Heart left ventricle (tissue), 16 donors: ENCODE measurements at regions not wholly inside any gene's neighbourhood (a gene's known extent, or its start where the extent isn't known, plus 50 kb on each side); places are given as distances from the start of the nearest gene placed in this dataset.

ENCODE experiments used
- ATAC-seq, 4 donors: fragments of 200-7000 bp; cut with Tn5 transposase; one replicate each; pipeline ENCODE4 v1.9.1; 2020 to 2022; ENCODE audit warnings: moderate library complexity in 4 of 4, mild to moderate bottlenecking in 3 of 4, moderate number of reproducible peaks in 1 of 4
- DNase-seq, 5 donors: peaks; one replicate each; pipeline ENCODE4 v3.0.0-alpha.2; 2020
- H3K27ac ChIP-seq, 12 donors: fragments of 200-600 bp; sonication (generic) in 4 of 12; one replicate each; pipeline versions ENCODE4 v1.5.0 to v1.8.0; 2016 to 2022; ENCODE audit warnings: mild to moderate bottlenecking in 2 of 12
- H3K27me3 ChIP-seq, 9 donors: fragments of 200-600 bp; sonication (generic) in 2 of 9; one replicate each; pipeline versions ENCODE4 v1.5.1 to v1.8.0; 2016 to 2022; ENCODE audit warnings: mild to moderate bottlenecking in 3 of 9
- H3K36me3 ChIP-seq, 9 donors: fragments of 200-600 bp; sonication (generic) in 2 of 9; one replicate each; pipeline versions ENCODE4 v1.5.0 to v1.8.0; 2018 to 2022; ENCODE audit warnings: mild to moderate bottlenecking in 2 of 9
- H3K4me1 ChIP-seq, 12 donors: fragments of 200-600 bp; sonication (generic) in 4 of 12; one replicate each; pipeline versions ENCODE4 v1.5.0 to v1.8.0; 2016 to 2022; ENCODE audit warnings: mild to moderate bottlenecking in 3 of 12
- H3K4me3 ChIP-seq, 12 donors: fragments of 200-600 bp; sonication (generic) in 4 of 12; one replicate each; pipeline versions ENCODE4 v1.5.0 to v1.8.0; 2017 to 2022; ENCODE audit warnings: mild to moderate bottlenecking in 9 of 12, moderate library complexity in 4 of 12
- H3K9me3 ChIP-seq, 12 donors: fragments of 200-600 bp; sonication (generic) in 4 of 12; one replicate each; pipeline versions ENCODE4 v1.5.0 to v1.8.0; 2016 to 2022; ENCODE audit warnings: mild to moderate bottlenecking in 1 of 12
- POLR2A ChIP-seq, 2 donors: fragments of 450-650 bp; IDR thresholded peaks; one replicate each; pipeline ENCODE4 v1.6.1; 2017; ENCODE audit warnings: antibody characterized with exemption in 2 of 2, mild to moderate bottlenecking in 2 of 2, moderate library complexity in 2 of 2
- WGBS, 4 donors: extraction: QIAGEN DNeasy Blood & Tissue Kit in 2 of 4; methylation state at CpG; one replicate each; pipeline versions ENCODE4 v1.1.5 to v1.1.7; 2013 to 2018; 5-methylcytosine and 5-hydroxymethylcytosine counted together
- intact Hi-C, 10 donors: fragments of 100-400 bp; cut with DNase I; formaldehyde crosslinking; loops; one replicate each; pipeline versions ENCODE4 v1.11.1 to v1.14.2; 2022
- TF ChIP-seq, protein P1 (sequence below), 12 donors: fragments of 200-600 bp; sonication (generic) in 4 of 12; IDR thresholded peaks; one replicate each; pipeline versions ENCODE4 v1.5.0 to v1.8.0; 2018 to 2022; ENCODE audit warnings: antibody characterized with exemption in 12 of 12, mild to moderate bottlenecking in 5 of 12
- donor health status: ischemic (EF 13 %, LVEDD 7.1; RV severe dilation, severe dysfunction).
- donor health status: healthy with polysubstance abuse.
- donor health status: DM: no; HTN: yes; CAD: no.
- donor health status: DM: no; HTN: no; CAD: no.
- donor health status: ischemic (EF 25% LVEDD 6.9; RV normal size, moderate dysfunction).
- donor health status: ischemic (EF 25% LVEDD 5.7; RV mildly dilated, moderate dysfunction).
- donor health status: healthy.
- donor health status: DM: yes; HTN: yes; CAD: no.
- donor health status: ischemic (EF 35%, LVEDD 5.7; RV mildly dilated, moderate dysfunction).
- donor health status: nonischemic (EF 11% LVEDD 7.7; RV severe dilation, severe dysfunction).
- donor health status: DM: yes; HTN: yes; CAD: no.
- donor health status: PGD.
- donor health status: ischemic (EF 29% LVEDD 5.4; RV normal size, mild dysfunction).
- donor health status: nonischemic (EF 23%, LVEDD 6.1; RV moderate dilation, normal function).

DNA sequence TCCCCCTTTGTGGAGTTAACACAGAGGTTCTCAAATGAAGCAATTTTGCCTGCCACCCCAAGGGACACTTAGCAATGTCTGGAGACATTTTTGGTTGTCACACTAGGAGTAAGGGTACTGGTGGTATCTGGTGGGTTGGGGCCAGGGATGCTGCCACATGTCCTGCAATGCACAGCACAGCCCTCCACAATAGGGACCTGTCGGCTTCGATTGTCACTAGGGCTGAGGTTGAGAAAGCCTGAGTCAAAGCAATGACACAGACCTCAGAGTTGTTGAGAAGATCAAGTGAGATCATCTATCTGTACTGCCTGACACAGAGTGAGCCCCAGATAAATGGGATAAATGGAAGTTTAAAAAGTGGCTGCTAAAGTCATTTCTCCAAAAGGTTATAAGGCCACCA lies 249.2 kb upstream of the KLF4 start:
- peaks cover 0 to 44% (median 30%) of the 10 kb centered on the region in 12 donors for H3K4me1 ChIP-seq
- WGBS, 4 donors = 89 to 92% (median 91%) methylated on average over 2 of the region's 2 CpGs
- TF ChIP-seq POLR2A (IDR thresholded peaks at IDR 0.05) = no peak
- TF ChIP-seq, protein P1, sequence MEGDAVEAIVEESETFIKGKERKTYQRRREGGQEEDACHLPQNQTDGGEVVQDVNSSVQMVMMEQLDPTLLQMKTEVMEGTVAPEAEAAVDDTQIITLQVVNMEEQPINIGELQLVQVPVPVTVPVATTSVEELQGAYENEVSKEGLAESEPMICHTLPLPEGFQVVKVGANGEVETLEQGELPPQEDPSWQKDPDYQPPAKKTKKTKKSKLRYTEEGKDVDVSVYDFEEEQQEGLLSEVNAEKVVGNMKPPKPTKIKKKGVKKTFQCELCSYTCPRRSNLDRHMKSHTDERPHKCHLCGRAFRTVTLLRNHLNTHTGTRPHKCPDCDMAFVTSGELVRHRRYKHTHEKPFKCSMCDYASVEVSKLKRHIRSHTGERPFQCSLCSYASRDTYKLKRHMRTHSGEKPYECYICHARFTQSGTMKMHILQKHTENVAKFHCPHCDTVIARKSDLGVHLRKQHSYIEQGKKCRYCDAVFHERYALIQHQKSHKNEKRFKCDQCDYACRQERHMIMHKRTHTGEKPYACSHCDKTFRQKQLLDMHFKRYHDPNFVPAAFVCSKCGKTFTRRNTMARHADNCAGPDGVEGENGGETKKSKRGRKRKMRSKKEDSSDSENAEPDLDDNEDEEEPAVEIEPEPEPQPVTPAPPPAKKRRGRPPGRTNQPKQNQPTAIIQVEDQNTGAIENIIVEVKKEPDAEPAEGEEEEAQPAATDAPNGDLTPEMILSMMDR (IDR thresholded peaks at IDR 0.05) = no peak
- no peaks in the 10 kb centered on the region for H3K27me3 ChIP-seq
- no peaks in the 10 kb centered on the region for H3K36me3 ChIP-seq
- intact Hi-C loops = loop anchor here in 4 of 10 donors (10.0 kb wide), 3 partner anchors 54 to 254 kb away; partner anchors contain the start of gene KLF4 (in 3 of the 4)
- H3K9me3 ChIP-seq = no peaks in the 10 kb centered on the region
- H3K4me3 ChIP-seq = no peak overlapping the region
- H3K27ac ChIP-seq = peak overlapping the region in 11 of 12 donors; percentile 48 to 81 (median 67)
- DNase-seq (no peak), ATAC-seq (peak in 1 of 4 donors; percentile 25)

DNA sequence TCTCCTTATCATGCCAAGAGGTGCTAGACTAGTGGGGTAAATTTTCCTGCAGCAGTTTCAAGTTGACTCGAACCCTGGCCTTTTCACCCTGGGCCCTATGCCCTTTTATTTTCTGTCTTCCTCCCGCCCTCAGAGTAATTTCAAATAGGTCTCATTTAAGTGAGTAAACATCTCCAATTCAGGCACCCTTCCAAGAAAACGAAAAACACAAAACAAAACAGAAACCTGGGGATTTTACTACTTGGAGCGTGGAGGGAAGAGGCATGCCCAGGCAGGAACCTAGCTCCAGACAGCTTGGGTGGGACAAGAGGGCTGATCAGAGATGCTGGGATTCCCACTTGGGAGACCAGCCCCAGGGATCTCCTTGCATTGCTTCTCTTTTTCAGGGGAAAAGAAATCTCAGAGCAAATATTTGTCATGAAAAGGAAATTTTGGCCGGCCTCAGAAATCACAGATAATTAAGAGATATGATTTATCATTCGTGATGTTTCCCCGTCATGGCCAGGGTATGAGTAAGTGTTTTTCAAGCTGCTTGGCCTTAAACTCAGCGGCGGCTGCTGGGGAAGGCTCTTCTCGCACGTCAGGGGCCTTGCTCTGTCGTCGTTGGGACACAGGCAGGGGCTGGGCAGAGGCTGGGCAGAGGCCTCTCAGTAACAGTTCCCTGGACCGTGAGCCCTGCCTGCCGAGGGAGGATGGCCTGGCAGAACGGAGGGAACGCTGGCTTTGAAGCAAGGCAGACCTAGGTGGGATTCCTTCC lies 248.6 kb upstream of the KLF4 start:
- Histone ChIP-seq H3K36me3 (no peaks in the 10 kb centered on the region), H3K4me3 (no peak overlapping the region), H3K27me3 (no peaks in the 10 kb centered on the region), H3K9me3 (no peaks in the 10 kb centered on the region), H3K4me1 (peaks cover 0 to 50% (median 36%) of the 10 kb centered on the region in 12 donors), H3K27ac (peak overlapping the region in 11 of 12 donors; percentile 48 to 81 (median 67))
- DNase-seq (peak in 4 of 5 donors; percentile 52 to 79 (median 72)), ATAC-seq (peak in 3 of 4 donors; percentile 23 to 70 (median 41))
- TF ChIP-seq, protein P1 (IDR thresholded peaks at IDR 0.05) = no peak
- TF ChIP-seq POLR2A (IDR thresholded peaks at IDR 0.05) = no peak
- 48 to 66% (median 57%) methylated on average over 14 to 17 of the region's 17 CpGs for WGBS, 4 donors
- intact Hi-C loops = loop anchor here in 4 of 10 donors (10.0 kb wide), 3 partner anchors 53 to 253 kb away; partner anchors contain the start of gene KLF4 (in 3 of the 4)

DNA sequence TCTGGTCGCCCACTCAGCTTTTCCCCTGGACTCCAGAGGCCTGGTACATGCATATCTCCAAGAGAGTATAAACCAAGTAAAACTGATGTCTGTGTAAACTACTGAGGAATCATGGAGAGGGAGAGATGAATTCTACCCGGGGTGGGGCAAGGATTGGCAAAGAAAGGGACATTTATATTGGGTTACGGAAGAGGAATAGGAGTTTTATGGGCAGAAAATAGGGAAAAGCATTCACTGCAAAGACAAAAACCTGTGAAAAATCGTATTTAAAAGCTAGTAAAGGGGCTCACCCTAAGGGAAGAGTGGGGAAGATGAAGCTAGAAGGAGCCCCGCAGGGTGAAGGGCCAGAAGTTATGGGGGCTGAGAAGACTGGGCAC lies 248.0 kb upstream of the KLF4 start:
- Histone ChIP-seq H3K4me1 (peaks cover 0 to 56% (median 42%) of the 10 kb centered on the region in 12 donors), H3K27ac (peak overlapping the region in 9 of 12 donors; percentile 48 to 79 (median 64)), H3K4me3 (no peak overlapping the region), H3K9me3 (no peaks in the 10 kb centered on the region), H3K27me3 (no peaks in the 10 kb centered on the region), H3K36me3 (no peaks in the 10 kb centered on the region)
- 90 to 94% (median 92%) methylated on average over 5 of the region's 5 CpGs for WGBS, 4 donors
- no peak for DNase-seq
- no peak for ATAC-seq
- intact Hi-C loops = loop anchor here in 4 of 10 donors (10.0 kb wide), 3 partner anchors 53 to 253 kb away; partner anchors contain the start of gene KLF4 (in 3 of the 4)
- TF ChIP-seq, protein P1 (IDR thresholded peaks at IDR 0.05) = no peak
- TF ChIP-seq POLR2A (IDR thresholded peaks at IDR 0.05) = no peak

- intact Hi-C loops = loop anchor here in 4 of 10 donors (10.0 kb wide), 3 partner anchors 51 to 251 kb away; partner anchors contain the start of gene KLF4 (in 3 of the 4)
Observed at GRCh38 chr9:107735821-107736220, 246.3 kb upstream of the KLF4 start.

More at GRCh38 chr9:107735821-107736220, 246.3 kb upstream of the KLF4 start:
- ATAC-seq = no peak
- H3K9me3 ChIP-seq = no peaks in the 10 kb centered on the region
- peaks cover 0 to 59% (median 47%) of the 10 kb centered on the region in 12 donors for H3K4me1 ChIP-seq
- no peaks in the 10 kb centered on the region for H3K27me3 ChIP-seq
- no peaks in the 10 kb centered on the region for H3K36me3 ChIP-seq
- H3K4me3 ChIP-seq = no peak overlapping the region
- no peak overlapping the region for H3K27ac ChIP-seq
- no peak for DNase-seq
- WGBS, 4 donors = 98 to 100% (median 99%) methylated on average over 1 of the region's 1 CpG
- TF ChIP-seq POLR2A (IDR thresholded peaks at IDR 0.05) = no peak
- TF ChIP-seq, protein P1 (IDR thresholded peaks at IDR 0.05) = no peak
